Ovary (tissue), 3 donors: ENCODE measurements at regions not wholly inside any gene's neighbourhood (a gene's known extent, or its start where the extent isn't known, plus 50 kb on each side); places are given as distances from the start of the nearest gene placed in this dataset.

ENCODE experiments used
- POLR2A ChIP-seq: fragments of 450-650 bp; IDR thresholded peaks from one replicate; pipeline ENCODE4 v1.6.1; 2017; ENCODE audit warnings: antibody characterized with exemption, mild to moderate bottlenecking, moderate library complexity
- TF ChIP-seq, protein P1 (sequence below), 3 donors: fragments of 450-650 bp in 2 of 3; fragments of 200-600 bp in 1 of 3; IDR thresholded peaks; one replicate each; pipeline versions ENCODE4 v1.5.1 to v1.8.0; 2016 to 2022; ENCODE audit warnings: antibody characterized with exemption in 3 of 3, mild to moderate bottlenecking in 1 of 3
- donor health status: DM: no; HTN: no; CAD: no.

DNA sequence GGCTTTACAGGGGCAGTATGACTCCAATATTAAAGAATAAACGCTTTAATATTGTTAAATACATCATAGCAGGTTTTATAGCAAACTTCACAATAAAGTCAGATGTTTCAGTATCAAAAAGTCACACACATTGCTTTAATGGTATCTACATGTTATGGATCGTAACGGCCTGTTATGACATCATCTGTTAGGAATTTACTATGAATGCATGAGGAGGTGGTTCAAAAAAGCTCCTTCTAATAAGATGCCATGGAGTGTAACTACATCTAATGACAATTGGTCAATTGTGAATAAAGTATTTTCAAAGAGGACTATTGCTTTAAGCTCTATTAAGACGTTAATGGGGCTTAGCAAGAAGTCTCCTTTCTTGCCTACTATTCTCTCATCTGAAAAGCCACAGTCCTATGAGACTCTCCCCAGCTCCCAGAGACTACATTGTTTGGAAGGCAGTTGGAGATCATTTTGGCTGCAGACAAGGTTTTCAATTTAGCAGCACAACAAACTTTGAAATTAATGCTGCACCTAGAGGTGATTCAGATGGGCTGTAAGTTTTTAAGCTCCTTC lies 300.7 kb upstream of the MEIS1 start:
- TF ChIP-seq, protein P1, sequence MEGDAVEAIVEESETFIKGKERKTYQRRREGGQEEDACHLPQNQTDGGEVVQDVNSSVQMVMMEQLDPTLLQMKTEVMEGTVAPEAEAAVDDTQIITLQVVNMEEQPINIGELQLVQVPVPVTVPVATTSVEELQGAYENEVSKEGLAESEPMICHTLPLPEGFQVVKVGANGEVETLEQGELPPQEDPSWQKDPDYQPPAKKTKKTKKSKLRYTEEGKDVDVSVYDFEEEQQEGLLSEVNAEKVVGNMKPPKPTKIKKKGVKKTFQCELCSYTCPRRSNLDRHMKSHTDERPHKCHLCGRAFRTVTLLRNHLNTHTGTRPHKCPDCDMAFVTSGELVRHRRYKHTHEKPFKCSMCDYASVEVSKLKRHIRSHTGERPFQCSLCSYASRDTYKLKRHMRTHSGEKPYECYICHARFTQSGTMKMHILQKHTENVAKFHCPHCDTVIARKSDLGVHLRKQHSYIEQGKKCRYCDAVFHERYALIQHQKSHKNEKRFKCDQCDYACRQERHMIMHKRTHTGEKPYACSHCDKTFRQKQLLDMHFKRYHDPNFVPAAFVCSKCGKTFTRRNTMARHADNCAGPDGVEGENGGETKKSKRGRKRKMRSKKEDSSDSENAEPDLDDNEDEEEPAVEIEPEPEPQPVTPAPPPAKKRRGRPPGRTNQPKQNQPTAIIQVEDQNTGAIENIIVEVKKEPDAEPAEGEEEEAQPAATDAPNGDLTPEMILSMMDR (IDR thresholded peaks at IDR 0.05), result no peak
- TF ChIP-seq POLR2A, result no peak
